ENCODE measurements at regions not wholly inside any gene's neighbourhood (a gene's known extent, or its start where the extent isn't known, plus 50 kb on each side); places are given as distances from the start of the nearest gene placed in this dataset.

GRCh38 chr4:169811476-169811875 lies 53.7 kb upstream of the HPF1 start:
- Histone ChIP-seq H3K27ac (no peak overlapping the region), H3K27me3 (no peaks in the 10 kb centered on the region), H3K4me1 (no peaks in the 10 kb centered on the region), H3K9me3 (no peaks in the 10 kb centered on the region), H3K4me3 (no peak overlapping the region), H3K36me3 (no peaks in the 10 kb centered on the region)
- TF ChIP-seq CTCF (IDR thresholded peaks at IDR 0.05): no peak
- no peak for DNase-seq
- intact Hi-C loops (cut with DNase I; ENCODE audit: low total_unique reads): loop anchor here (2.0 kb wide), 1 partner anchor 237 kb away; no protein-coding TSS in a partner anchor

GRCh38 chr4:169810325-169811323 lies 52.9 kb upstream of the HPF1 start:
- peak; percentile 81 to 82 for TF ChIP-seq CTCF (IDR thresholded peaks at IDR 0.05)
- intact Hi-C loops (cut with DNase I; ENCODE audit: low total_unique reads): loop anchor here (2.0 kb wide), 1 partner anchor 238 kb away; no protein-coding TSS in a partner anchor
- no peaks in the 10 kb centered on the region for H3K36me3 ChIP-seq
- H3K9me3 ChIP-seq: no peaks in the 10 kb centered on the region
- DNase-seq: no peak
- H3K4me3 ChIP-seq: no peak overlapping the region
- H3K4me1 ChIP-seq: no peaks in the 10 kb centered on the region
- H3K27me3 ChIP-seq: no peaks in the 10 kb centered on the region
- H3K27ac ChIP-seq: no peak overlapping the region

GRCh38 chr4:169807934-169808509 lies 50.3 kb upstream of the HPF1 start:
- H3K36me3 ChIP-seq: no peaks in the 10 kb centered on the region
- no peak for DNase-seq
- H3K27ac ChIP-seq: no peak overlapping the region
- intact Hi-C loops (cut with DNase I; ENCODE audit: low total_unique reads): no loop called here
- no peak overlapping the region for H3K4me3 ChIP-seq
- TF ChIP-seq CTCF (IDR thresholded peaks at IDR 0.05): no peak
- H3K9me3 ChIP-seq: no peaks in the 10 kb centered on the region
- H3K4me1 ChIP-seq: no peaks in the 10 kb centered on the region
- H3K27me3 ChIP-seq: no peaks in the 10 kb centered on the region
